ENCODE measurements at regions not wholly inside any gene's neighbourhood (a gene's known extent, or its start where the extent isn't known, plus 50 kb on each side); places are given as distances from the start of the nearest gene placed in this dataset.

DNA sequence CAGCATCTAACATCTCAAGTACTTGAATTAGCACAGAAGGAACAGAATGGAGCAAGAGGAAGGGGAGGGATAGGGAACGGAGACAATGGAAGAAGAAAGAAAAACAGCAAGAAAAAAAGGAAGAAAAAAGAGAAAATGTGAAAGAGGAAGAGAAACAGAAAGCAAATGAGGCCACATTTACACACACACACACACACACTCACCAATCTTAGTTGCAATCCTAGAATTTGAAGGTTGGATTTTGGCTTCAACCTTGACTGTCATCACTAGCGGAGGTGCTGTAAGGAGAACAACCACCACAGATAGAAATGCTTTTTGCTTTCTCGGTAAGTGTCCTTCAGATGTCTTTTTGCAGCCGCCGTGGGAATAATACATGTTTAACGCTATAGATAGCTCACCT is 327.1 kb upstream of the NWD2 start:
- TF ChIP-seq, protein P1, sequence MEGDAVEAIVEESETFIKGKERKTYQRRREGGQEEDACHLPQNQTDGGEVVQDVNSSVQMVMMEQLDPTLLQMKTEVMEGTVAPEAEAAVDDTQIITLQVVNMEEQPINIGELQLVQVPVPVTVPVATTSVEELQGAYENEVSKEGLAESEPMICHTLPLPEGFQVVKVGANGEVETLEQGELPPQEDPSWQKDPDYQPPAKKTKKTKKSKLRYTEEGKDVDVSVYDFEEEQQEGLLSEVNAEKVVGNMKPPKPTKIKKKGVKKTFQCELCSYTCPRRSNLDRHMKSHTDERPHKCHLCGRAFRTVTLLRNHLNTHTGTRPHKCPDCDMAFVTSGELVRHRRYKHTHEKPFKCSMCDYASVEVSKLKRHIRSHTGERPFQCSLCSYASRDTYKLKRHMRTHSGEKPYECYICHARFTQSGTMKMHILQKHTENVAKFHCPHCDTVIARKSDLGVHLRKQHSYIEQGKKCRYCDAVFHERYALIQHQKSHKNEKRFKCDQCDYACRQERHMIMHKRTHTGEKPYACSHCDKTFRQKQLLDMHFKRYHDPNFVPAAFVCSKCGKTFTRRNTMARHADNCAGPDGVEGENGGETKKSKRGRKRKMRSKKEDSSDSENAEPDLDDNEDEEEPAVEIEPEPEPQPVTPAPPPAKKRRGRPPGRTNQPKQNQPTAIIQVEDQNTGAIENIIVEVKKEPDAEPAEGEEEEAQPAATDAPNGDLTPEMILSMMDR (conservative IDR thresholded peaks at IDR 0.05), result no peak
- no peak overlapping the region for H3K27ac ChIP-seq

DNA sequence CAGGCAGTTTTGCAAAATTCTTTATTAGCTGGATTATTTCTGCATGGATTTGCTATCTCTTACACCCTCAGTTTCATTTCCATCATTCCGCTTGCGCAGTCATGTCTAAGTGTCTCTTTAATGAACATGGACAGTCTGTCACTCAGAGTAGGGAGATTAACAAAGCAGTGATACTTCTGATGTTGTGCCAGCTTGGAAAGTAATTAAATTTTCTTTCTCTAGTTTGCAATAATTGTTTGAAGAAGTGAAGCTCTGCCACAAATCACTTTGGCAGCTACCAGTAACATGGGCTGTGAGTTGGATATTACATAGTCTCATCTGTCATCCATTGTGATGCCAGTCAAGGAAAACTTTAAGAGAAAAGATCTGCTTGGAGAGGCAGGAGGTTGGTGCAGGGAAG is 324.8 kb upstream of the NWD2 start:
- no peak overlapping the region for H3K27ac ChIP-seq
- TF ChIP-seq, protein P1 (conservative IDR thresholded peaks at IDR 0.05), result no peak

DNA sequence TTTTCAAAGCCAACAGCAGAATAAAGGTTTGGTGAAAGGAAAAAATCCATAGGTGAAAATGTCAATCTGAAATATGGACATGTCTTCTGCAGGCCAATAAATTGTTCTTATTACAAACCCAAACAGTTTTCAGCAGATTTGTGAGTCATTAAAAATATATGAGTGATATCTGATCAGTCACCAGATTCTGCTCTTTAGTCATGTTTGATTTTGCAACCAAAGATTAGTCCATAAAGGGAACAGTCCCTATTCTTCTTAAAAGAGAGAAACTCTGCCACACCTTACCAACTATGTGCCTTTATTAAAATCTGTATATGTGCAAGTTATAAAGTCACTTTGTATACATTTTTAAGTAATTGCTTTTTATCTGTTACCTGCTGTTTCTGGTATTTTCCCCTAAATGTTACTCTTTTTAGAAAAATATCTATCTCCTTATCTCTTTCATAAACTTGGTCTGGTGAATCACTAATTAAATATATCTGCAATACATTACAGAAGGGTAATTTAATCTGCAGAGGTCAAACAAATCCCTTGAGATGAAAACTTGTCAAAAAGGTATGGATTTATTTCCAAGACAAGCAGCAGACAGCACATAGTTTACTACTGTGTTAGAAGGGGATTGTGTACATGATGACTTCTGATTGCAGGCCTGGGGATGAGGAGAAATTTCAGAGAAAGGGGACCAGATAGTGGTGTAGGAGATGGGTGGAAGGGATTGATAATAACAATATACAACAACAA is 322.9 kb upstream of the NWD2 start:
- TF ChIP-seq, protein P1 (conservative IDR thresholded peaks at IDR 0.05), result no peak
- no peak overlapping the region for H3K27ac ChIP-seq

DNA sequence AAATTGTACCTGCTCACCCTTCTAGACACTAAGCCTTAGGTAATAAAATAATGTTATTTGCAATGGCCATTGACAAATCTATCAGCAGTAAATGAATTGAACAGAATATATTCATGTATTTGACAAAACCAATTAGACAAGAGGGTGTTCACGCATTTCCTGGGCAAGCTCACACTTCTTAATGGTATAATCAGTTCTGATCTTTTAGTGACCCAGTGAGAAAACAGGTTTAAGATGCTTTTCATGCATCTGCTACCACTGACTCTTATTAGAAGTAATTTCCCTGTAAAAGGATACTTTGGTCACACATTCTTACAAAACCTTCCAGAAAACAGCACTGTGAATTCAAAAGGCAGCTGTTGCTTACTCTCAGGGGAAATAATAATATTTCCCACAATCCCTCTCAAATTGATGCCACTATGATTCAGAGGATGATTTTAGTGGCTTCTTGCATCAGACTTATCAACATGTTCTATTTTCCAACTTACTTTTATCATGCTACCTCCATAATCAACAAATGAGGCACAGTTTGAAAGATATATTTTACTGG is 313.9 kb upstream of the NWD2 start:
- no peak overlapping the region for H3K27ac ChIP-seq
- TF ChIP-seq, protein P1 (conservative IDR thresholded peaks at IDR 0.05), result no peak

DNA sequence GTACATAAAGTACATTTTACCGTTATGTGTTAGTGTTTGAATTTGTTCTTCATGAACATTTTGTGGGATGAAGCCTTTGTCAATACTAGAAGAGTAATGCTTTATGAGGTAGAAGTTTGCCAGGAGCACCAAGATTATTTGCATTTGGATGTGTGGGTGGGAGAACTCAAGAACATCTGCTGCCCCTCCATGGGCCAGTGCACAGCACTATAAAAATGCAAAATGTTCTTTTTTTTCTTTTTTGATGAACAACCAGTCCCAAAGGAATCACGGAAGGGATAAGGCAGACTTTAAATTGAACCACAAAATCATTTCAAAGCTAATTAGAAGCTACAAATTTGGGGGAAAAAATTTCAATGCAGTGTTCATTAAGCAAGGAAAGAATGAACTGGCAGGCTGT is 300.3 kb upstream of the NWD2 start:
- no peak overlapping the region for H3K27ac ChIP-seq
- TF ChIP-seq, protein P1 (conservative IDR thresholded peaks at IDR 0.05), result no peak

DNA sequence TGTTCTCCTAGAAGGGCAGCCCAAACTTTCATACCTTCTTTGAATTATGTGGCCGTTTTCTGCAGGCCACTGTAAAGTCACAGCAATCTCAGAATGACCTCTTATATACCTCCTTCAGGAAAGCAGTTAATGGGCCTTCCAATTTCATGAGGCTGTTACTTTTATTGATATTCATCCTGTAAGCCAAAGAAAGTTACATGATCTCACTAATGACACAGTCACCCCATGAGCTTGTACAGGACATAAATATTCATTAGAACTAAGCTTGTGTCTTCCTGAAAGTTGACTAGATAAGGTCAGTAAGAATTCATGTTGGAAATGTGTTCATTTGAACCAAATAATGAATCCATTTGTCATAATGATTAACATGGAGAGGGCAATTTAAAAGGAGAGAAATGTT is 283.1 kb upstream of the NWD2 start:
- TF ChIP-seq, protein P1 (conservative IDR thresholded peaks at IDR 0.05), result no peak
- H3K27ac ChIP-seq, result no peak overlapping the region

DNA sequence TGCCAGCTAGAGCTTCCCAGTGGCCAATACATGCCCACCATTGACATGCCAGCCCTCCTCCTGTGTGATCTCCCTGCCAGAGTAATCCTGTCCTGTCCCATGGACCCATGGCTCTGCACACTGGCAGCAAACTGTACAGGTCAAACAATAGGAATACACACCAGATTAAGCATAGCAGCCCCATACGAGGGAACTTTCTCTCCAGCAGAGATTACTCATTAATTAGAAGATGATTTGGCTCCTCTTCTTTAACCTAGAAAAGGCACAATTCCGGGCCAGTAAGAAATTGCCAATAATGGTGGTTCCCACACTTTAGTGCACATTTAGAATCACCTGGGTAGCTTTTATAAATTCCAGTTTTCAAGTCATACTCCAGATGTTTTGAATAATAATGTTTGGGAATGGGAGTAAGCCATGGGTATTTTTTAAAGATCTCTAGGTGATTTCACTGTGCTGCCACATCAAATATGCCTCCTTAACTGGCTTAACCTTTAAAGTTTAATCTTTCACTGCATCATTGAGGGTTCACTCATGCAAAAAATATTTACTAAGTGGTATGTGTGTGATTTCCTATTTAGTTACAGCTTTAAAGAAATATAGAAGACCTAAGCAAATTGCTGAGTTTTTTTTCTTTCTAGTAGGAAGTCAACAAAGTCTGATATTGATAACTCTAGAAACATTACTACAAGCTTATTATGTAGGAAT is 277.6 kb upstream of the NWD2 start:
- no peak overlapping the region for H3K27ac ChIP-seq
- TF ChIP-seq, protein P1 (conservative IDR thresholded peaks at IDR 0.05), result no peak

Data from VCaP (cell line).